Mesendoderm (in vitro differentiated cells): ENCODE measurements at regions not wholly inside any gene's neighbourhood (a gene's known extent, or its start where the extent isn't known, plus 50 kb on each side); places are given as distances from the start of the nearest gene placed in this dataset.

Source experiments
- DNase-seq: peaks from one replicate; pipeline ENCODE4 v3.0.0; 2013
- H2AK5ac ChIP-seq: 2 replicates; pipeline ENCODE4 v1.6.1; 2013; ENCODE audit warnings: low read length, inconsistent platforms
- H2BK120ac ChIP-seq: 2 replicates; pipeline ENCODE4 v1.6.1; 2013; ENCODE audit warnings: low read depth, mild to moderate bottlenecking, low read length, moderate library complexity, mixed read lengths
- H2BK15ac ChIP-seq: replicated peaks from 2 replicates; pipeline ENCODE4 v1.6.1; 2013; ENCODE audit warnings: low read depth, mild to moderate bottlenecking, moderate library complexity
- H2BK5ac ChIP-seq: 2 replicates; pipeline ENCODE4 v1.6.1; 2013; ENCODE audit warnings: low read length, inconsistent platforms
- H3K18ac ChIP-seq: 2 replicates; pipeline ENCODE4 v1.6.1; 2013; ENCODE audit warnings: mild to moderate bottlenecking, low read length, mixed read lengths
- H3K23ac ChIP-seq: one replicate; pipeline ENCODE4 v1.6.1; 2013; ENCODE audit warnings: low read length
- H3K27ac ChIP-seq: 2 replicates; pipeline ENCODE4 v1.5.1; 2013; ENCODE audit warnings: low read depth, mild to moderate bottlenecking, inconsistent platforms, low read length, moderate library complexity
- H3K27me3 ChIP-seq: 2 replicates; pipeline ENCODE4 v1.6.1; 2013; ENCODE audit warnings: low read length, control low read depth, mild to moderate bottlenecking, inconsistent platforms; ENCODE audit not compliant: insufficient read depth, poor library complexity
- H3K36me3 ChIP-seq: 2 replicates; pipeline ENCODE4 v1.6.1; 2013; ENCODE audit warnings: low read length, inconsistent platforms; ENCODE audit not compliant: control insufficient read depth, insufficient read depth
- H3K4ac ChIP-seq: one replicate; pipeline ENCODE4 v1.6.1; 2013; ENCODE audit warnings: low read depth, mild to moderate bottlenecking, low read length, moderate library complexity
- H3K4me1 ChIP-seq: 2 replicates; pipeline ENCODE4 v1.6.1; 2013; ENCODE audit warnings: low read depth, low read length, inconsistent platforms; ENCODE audit not compliant: control insufficient read depth
- H3K4me2 ChIP-seq: 2 replicates; pipeline ENCODE4 v1.6.1; 2013; ENCODE audit warnings: low read length
- H3K4me3 ChIP-seq: 2 replicates; pipeline ENCODE4 v1.5.1; 2013; ENCODE audit warnings: mild to moderate bottlenecking, low read length
- H3K56ac ChIP-seq: one replicate; pipeline ENCODE4 v1.6.1; 2013; ENCODE audit warnings: low read length
- H3K79me1 ChIP-seq: 2 replicates; pipeline ENCODE4 v1.6.1; 2013; ENCODE audit warnings: low read length, inconsistent platforms
- H3K79me2 ChIP-seq: 2 replicates; pipeline ENCODE4 v1.6.1; 2013; ENCODE audit warnings: mild to moderate bottlenecking, low read length; ENCODE audit not compliant: control insufficient read depth, insufficient read depth
- H3K9ac ChIP-seq: 2 replicates; pipeline ENCODE4 v1.6.1; 2013; ENCODE audit warnings: low read length, inconsistent platforms
- H4K5ac ChIP-seq: one replicate; pipeline ENCODE4 v1.6.1; 2013; ENCODE audit warnings: low read length
- H4K8ac ChIP-seq: one replicate; pipeline ENCODE4 v1.6.1; 2013; ENCODE audit warnings: low read depth, mild to moderate bottlenecking, control low read depth, low read length, moderate library complexity
- WGBS: extraction: QIAGEN DNeasy Blood & Tissue Kit; methylation state at CpG from one replicate; pipeline ENCODE4 v1.1.7; 2013; ENCODE audit warnings: low lambda C conversion rate, missing lambda C conversion rate; ENCODE audit not compliant: insufficient coverage; ENCODE audit errors: extremely low coverage; 5-methylcytosine and 5-hydroxymethylcytosine counted together

GRCh38 chr1:4213366-4213973, 313.4 kb upstream of the C1orf174 start:
- Histone ChIP-seq H3K27me3 (no peaks in the 10 kb centered on the region), H3K56ac (no peak overlapping the region), H3K79me2 (no peaks in the 10 kb centered on the region), H2BK15ac (no peak overlapping the region), H3K79me1 (no peaks in the 10 kb centered on the region), H3K9ac (no peak overlapping the region), H2AK5ac (no peak overlapping the region), H3K18ac (no peak overlapping the region), H2BK5ac (no peak overlapping the region), H3K4ac (no peak overlapping the region), H4K8ac (no peak overlapping the region), H3K4me3 (no peak overlapping the region), H3K23ac (no peak overlapping the region), H3K4me1 (no peaks in the 10 kb centered on the region), H4K5ac (no peak overlapping the region), H2BK120ac (no peak overlapping the region), H3K27ac (no peak overlapping the region), H3K36me3 (no peaks in the 10 kb centered on the region), H3K4me2 (no peak overlapping the region)
- DNase-seq = peak; percentile 48
- WGBS = no CpG with 5 or more reads among the region's 18 CpGs

GRCh38 chr1:4214826-4215225, 314.8 kb upstream of the C1orf174 start:
- Histone ChIP-seq H3K4me1 (no peaks in the 10 kb centered on the region), H3K9ac (no peak overlapping the region), H3K23ac (no peak overlapping the region), H2BK15ac (no peak overlapping the region), H3K18ac (no peak overlapping the region), H3K4ac (no peak overlapping the region), H2BK120ac (no peak overlapping the region), H2AK5ac (no peak overlapping the region), H3K4me3 (no peak overlapping the region), H3K4me2 (no peak overlapping the region), H4K5ac (no peak overlapping the region), H3K27me3 (no peaks in the 10 kb centered on the region), H3K56ac (no peak overlapping the region), H4K8ac (no peak overlapping the region), H2BK5ac (no peak overlapping the region), H3K27ac (no peak overlapping the region), H3K79me1 (no peaks in the 10 kb centered on the region), H3K79me2 (no peaks in the 10 kb centered on the region), H3K36me3 (no peaks in the 10 kb centered on the region)
- WGBS = no CpG with 5 or more reads among the region's 12 CpGs
- no peak for DNase-seq

GRCh38 chr1:4215391-4215790, 315.3 kb upstream of the C1orf174 start:
- Histone ChIP-seq H2BK5ac (no peak overlapping the region), H3K79me1 (no peaks in the 10 kb centered on the region), H3K23ac (no peak overlapping the region), H3K79me2 (no peaks in the 10 kb centered on the region), H3K18ac (no peak overlapping the region), H3K36me3 (no peaks in the 10 kb centered on the region), H4K8ac (no peak overlapping the region), H3K27ac (no peak overlapping the region), H3K4me2 (no peak overlapping the region), H3K4me1 (no peaks in the 10 kb centered on the region), H2BK15ac (no peak overlapping the region), H3K56ac (no peak overlapping the region), H3K9ac (no peak overlapping the region), H2AK5ac (no peak overlapping the region), H2BK120ac (no peak overlapping the region), H3K27me3 (no peaks in the 10 kb centered on the region), H3K4me3 (no peak overlapping the region), H4K5ac (no peak overlapping the region), H3K4ac (no peak overlapping the region)
- DNase-seq = no peak
- WGBS = no CpG with 5 or more reads among the region's 11 CpGs

- H3K18ac ChIP-seq = no peak overlapping the region
- H4K8ac ChIP-seq = no peak overlapping the region
- no peak overlapping the region for H3K56ac ChIP-seq
Measured at GRCh38 chr1:4216231-4216630, 316.2 kb upstream of the C1orf174 start.

GRCh38 chr1:4218619-4219018, 318.5 kb upstream of the C1orf174 start:
- no peak overlapping the region for H4K8ac ChIP-seq
- H2BK120ac ChIP-seq = no peak overlapping the region
- no peaks in the 10 kb centered on the region for H3K79me1 ChIP-seq
- WGBS = no CpG with 5 or more reads among the region's 10 CpGs
- H3K27ac ChIP-seq = no peak overlapping the region
- H3K27me3 ChIP-seq = no peaks in the 10 kb centered on the region
- no peak overlapping the region for H2BK5ac ChIP-seq
- no peak overlapping the region for H4K5ac ChIP-seq
- H3K18ac ChIP-seq = no peak overlapping the region
- H3K36me3 ChIP-seq = no peaks in the 10 kb centered on the region
- H3K4ac ChIP-seq = no peak overlapping the region
- no peak overlapping the region for H3K4me2 ChIP-seq
- H3K4me1 ChIP-seq = no peaks in the 10 kb centered on the region
- no peak overlapping the region for H2AK5ac ChIP-seq
- H3K9ac ChIP-seq = no peak overlapping the region
- H3K4me3 ChIP-seq = no peak overlapping the region
- no peak overlapping the region for H2BK15ac ChIP-seq
- no peak overlapping the region for H3K23ac ChIP-seq
- no peak overlapping the region for H3K56ac ChIP-seq
- no peak for DNase-seq
- H3K79me2 ChIP-seq = no peaks in the 10 kb centered on the region

More at GRCh38 chr1:4216231-4216630, 316.2 kb upstream of the C1orf174 start:
- Histone ChIP-seq H3K79me1 (no peaks in the 10 kb centered on the region), H2BK5ac (no peak overlapping the region), H3K4me2 (no peak overlapping the region), H2BK120ac (no peak overlapping the region), H3K23ac (no peak overlapping the region), H4K5ac (no peak overlapping the region), H3K4me3 (no peak overlapping the region), H3K9ac (no peak overlapping the region), H3K27me3 (no peaks in the 10 kb centered on the region), H2BK15ac (no peak overlapping the region), H3K4me1 (no peaks in the 10 kb centered on the region), H3K4ac (no peak overlapping the region), H3K79me2 (no peaks in the 10 kb centered on the region), H3K27ac (no peak overlapping the region), H3K36me3 (no peaks in the 10 kb centered on the region), H2AK5ac (no peak overlapping the region)
- DNase-seq = no peak

- no peak overlapping the region for H3K4me2 ChIP-seq
- no peak overlapping the region for H3K4me3 ChIP-seq
- no peak overlapping the region for H3K56ac ChIP-seq
- no peak overlapping the region for H3K9ac ChIP-seq
- no peak overlapping the region for H3K23ac ChIP-seq
- no peak overlapping the region for H2AK5ac ChIP-seq
- no peaks in the 10 kb centered on the region for H3K4me1 ChIP-seq
- no peak overlapping the region for H3K27ac ChIP-seq
- H3K18ac ChIP-seq = no peak overlapping the region
- no peak overlapping the region for H2BK120ac ChIP-seq
- WGBS = no CpG with 5 or more reads among the region's 11 CpGs
- H2BK15ac ChIP-seq = no peak overlapping the region
- H2BK5ac ChIP-seq = no peak overlapping the region
- DNase-seq = no peak
- no peaks in the 10 kb centered on the region for H3K79me2 ChIP-seq
- H4K5ac ChIP-seq = no peak overlapping the region
- H4K8ac ChIP-seq = no peak overlapping the region
- H3K4ac ChIP-seq = no peak overlapping the region
- H3K79me1 ChIP-seq = no peaks in the 10 kb centered on the region
- no peaks in the 10 kb centered on the region for H3K36me3 ChIP-seq
- H3K27me3 ChIP-seq = no peaks in the 10 kb centered on the region
Measured at GRCh38 chr1:4219111-4219510, 319.0 kb upstream of the C1orf174 start.
